GM12875 (cell line): ENCODE measurements at regions not wholly inside any gene's neighbourhood (a gene's known extent, or its start where the extent isn't known, plus 50 kb on each side); places are given as distances from the start of the nearest gene placed in this dataset.

Experiments used
- H3K4me3 ChIP-seq: one replicate; pipeline ENCODE4 v1.5.1; 2011; ENCODE audit warnings: low read depth, low read length, control low read depth
- CTCF ChIP-seq: IDR thresholded peaks from 2 replicates; pipeline ENCODE4 v1.5.1; 2011; ENCODE audit warnings: low read depth, mild to moderate bottlenecking, control low read depth, inconsistent platforms, low read length, moderate library complexity, borderline replicate concordance; ENCODE audit not compliant: insufficient read depth

- no peak for TF ChIP-seq CTCF
- no peak overlapping the region for H3K4me3 ChIP-seq
Observed at GRCh38 chr5:85813146-85813545, 804.6 kb upstream of the COX7C start.

GRCh38 chr5:85814596-85814995 lies 803.1 kb upstream of the COX7C start:
- no peak overlapping the region for H3K4me3 ChIP-seq
- TF ChIP-seq CTCF = no peak

- TF ChIP-seq CTCF = no peak
- H3K4me3 ChIP-seq = no peak overlapping the region
Observed at GRCh38 chr5:85823462-85824426, 794.0 kb upstream of the COX7C start.

- H3K4me3 ChIP-seq = no peak overlapping the region
- no peak for TF ChIP-seq CTCF
Observed at GRCh38 chr5:85838781-85839180, 779.0 kb upstream of the COX7C start.

- H3K4me3 ChIP-seq = no peak overlapping the region
- no peak for TF ChIP-seq CTCF
Observed at GRCh38 chr5:85841653-85842052, 776.1 kb upstream of the COX7C start.

GRCh38 chr5:85843535-85843934 lies 774.2 kb upstream of the COX7C start:
- no peak overlapping the region for H3K4me3 ChIP-seq
- no peak for TF ChIP-seq CTCF

GRCh38 chr5:85849411-85849810 lies 768.3 kb upstream of the COX7C start:
- no peak overlapping the region for H3K4me3 ChIP-seq
- TF ChIP-seq CTCF = no peak
